ENCODE measurements at regions not wholly inside any gene's neighbourhood (a gene's known extent, or its start where the extent isn't known, plus 50 kb on each side); places are given as distances from the start of the nearest gene placed in this dataset.

- no peak for TF ChIP-seq CTCF (conservative IDR thresholded peaks at IDR 0.05)
- TF ChIP-seq ZFX (IDR thresholded peaks at IDR 0.05), result no peak
These were observed 893.2 kb downstream of the SLC16A7 start for GRCh38 chr12:60489071-60489470.
